Glomerular visceral epithelial cell (primary cell): ENCODE measurements at regions not wholly inside any gene's neighbourhood (a gene's known extent, or its start where the extent isn't known, plus 50 kb on each side); places are given as distances from the start of the nearest gene placed in this dataset.

Experiments used
- DNase-seq: peaks from one replicate; pipeline ENCODE4 v3.0.0-alpha.2; 2016; ENCODE audit errors: extremely low spot score

DNA sequence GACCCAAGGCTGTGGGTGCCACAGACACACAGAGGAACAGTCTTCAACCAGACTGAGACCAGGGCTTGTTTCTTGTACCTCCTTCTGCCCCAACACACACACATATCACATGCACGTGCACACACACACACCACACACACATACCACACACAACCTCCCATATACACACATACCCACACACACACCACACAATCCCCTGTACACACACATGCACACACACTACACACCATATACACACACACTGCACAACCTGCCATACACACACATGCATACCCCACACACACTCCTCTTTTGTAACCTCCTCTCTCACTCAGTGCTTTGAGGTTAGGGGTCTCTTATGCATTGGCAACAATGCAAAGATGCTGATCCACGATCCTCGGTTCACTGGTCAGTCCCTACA lies 217.0 kb downstream of the AJAP1 start:
- DNase-seq = no peak

GRCh38 chr1:4868521-4868920 lies 214.1 kb downstream of the AJAP1 start:
- no peak for DNase-seq

DNA sequence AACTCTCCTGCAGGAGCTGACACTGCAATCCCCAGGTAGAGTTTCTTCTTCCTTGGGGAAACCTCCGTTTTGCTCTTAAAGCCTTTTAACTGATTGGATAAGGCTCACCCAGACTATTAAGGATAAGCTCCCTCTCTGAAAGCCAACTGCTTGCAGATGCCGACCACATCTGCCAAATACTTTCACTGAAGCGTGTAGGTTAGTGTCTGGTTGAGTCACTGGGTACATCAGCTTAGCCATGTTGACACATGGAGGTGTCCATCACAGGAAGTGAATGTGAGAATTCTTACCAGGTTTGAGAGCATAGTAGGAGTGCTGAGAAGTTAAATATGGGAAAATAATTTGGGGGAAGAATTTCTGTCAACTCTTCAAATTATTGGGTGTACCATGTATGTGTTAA lies 202.0 kb downstream of the AJAP1 start:
- DNase-seq = no peak

GRCh38 chr1:4854367-4854766 lies 200.0 kb downstream of the AJAP1 start:
- DNase-seq = no peak

DNA sequence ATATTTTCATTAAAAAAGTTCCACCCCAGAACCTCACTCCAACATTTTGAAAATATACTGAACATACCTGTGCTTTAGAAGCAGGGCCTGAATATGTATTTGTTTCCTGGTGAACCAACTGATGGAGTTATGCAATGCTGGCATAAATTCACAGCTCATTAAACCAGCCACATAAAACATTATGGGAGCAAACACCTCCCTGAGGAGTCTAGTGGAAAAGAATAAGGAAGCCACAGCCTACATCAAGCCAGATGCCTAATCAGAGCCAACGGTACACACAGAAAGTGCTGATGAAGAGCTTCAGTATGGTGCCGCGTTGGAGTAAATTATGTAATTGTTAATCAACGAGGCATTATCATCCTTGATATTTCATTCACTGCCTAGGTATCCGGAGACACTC lies 199.5 kb downstream of the AJAP1 start:
- no peak for DNase-seq

GRCh38 chr1:4851385-4852065 lies 197.1 kb downstream of the AJAP1 start:
- DNase-seq = no peak

GRCh38 chr1:4848431-4848830 lies 194.0 kb downstream of the AJAP1 start:
- DNase-seq = no peak

DNA sequence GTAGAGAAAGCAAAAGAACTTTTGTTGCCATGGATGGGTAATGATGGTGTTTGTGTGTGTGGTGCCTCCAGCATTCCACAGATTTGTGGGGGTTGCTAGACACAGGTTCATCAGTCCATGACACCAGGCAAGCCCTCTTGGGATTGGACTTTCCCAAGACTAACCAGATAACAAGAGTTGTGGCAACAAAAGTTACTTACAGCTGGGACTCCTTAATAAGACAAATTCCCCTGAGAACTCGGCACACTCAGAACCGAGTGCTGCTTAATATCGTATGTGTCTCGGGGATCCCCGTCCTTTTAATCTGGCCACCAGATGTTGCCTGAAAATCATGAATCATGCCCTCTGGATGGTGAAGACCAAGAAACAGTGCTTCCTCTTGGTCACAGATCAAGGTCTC lies 193.3 kb downstream of the AJAP1 start:
- DNase-seq = no peak
